ENCODE measurements at regions not wholly inside any gene's neighbourhood (a gene's known extent, or its start where the extent isn't known, plus 50 kb on each side); places are given as distances from the start of the nearest gene placed in this dataset.
"Not testable (repeated sequence)": the region's sequence is repeated elsewhere in the genome, so short reads cannot be mapped to it uniquely, and the experiment has no call there.

- TF ChIP-seq CTCF (IDR thresholded peaks at IDR 0.05): no peak
- ChIA-PET CTCF (interaction anchor here (1.0 to 2.3 kb wide), 3 partner anchors 10 to 254 kb away, joined by 3 to 8 read pairs (median 3); no protein-coding TSS in a partner anchor), POLR2A (no interaction called here)
- DNase-seq (no peak), ATAC-seq (ENCODE audit: low read depth) (peak; percentile 31)
- H3K27ac Mint-ChIP-seq: no peak overlapping the region
- peaks cover 34% of the 10 kb centered on the region for H3K4me1 Mint-ChIP-seq
- H3K36me3 Mint-ChIP-seq (ENCODE audit: low read depth): no peaks in the 10 kb centered on the region
- intact Hi-C loops (cut with micrococcal nuclease): no loop called here
- no peak overlapping the region for H3K4me3 Mint-ChIP-seq
- H3K27me3 Mint-ChIP-seq: peaks cover 1% of the 10 kb centered on the region
- no peaks in the 10 kb centered on the region for H3K9me3 Mint-ChIP-seq
These were observed 78.0 kb upstream of the ELOVL5 start for GRCh38 chr6:53426667-53427270.

- no peak overlapping the region for H3K4me3 Mint-ChIP-seq
- peaks cover 1% of the 10 kb centered on the region for H3K27me3 Mint-ChIP-seq
- peaks cover 37% of the 10 kb centered on the region for H3K4me1 Mint-ChIP-seq
- H3K9me3 Mint-ChIP-seq: no peaks in the 10 kb centered on the region
- ATAC-seq (ENCODE audit: low read depth): no peak
- H3K36me3 Mint-ChIP-seq (ENCODE audit: low read depth): no peaks in the 10 kb centered on the region
- POLR2A ChIA-PET: no interaction called here
- no peak for TF ChIP-seq CTCF (IDR thresholded peaks at IDR 0.05)
- no peak overlapping the region for H3K27ac Mint-ChIP-seq
- CTCF ChIA-PET: interaction anchor here (1.0 to 2.3 kb wide), 2 partner anchors 10 to 58 kb away, joined by 3 to 8 read pairs; no protein-coding TSS in a partner anchor
- no peak for DNase-seq
- intact Hi-C loops (cut with micrococcal nuclease): no loop called here
These were observed 77.4 kb upstream of the ELOVL5 start for GRCh38 chr6:53426117-53426516.

- POLR2A ChIA-PET: interaction anchor here (0.5 kb wide), 1 partner anchor 59 kb away, joined by 3 read pairs; no protein-coding TSS in a partner anchor
- DNase-seq: no peak
- CTCF ChIA-PET: no interaction called here
- H3K27me3 Mint-ChIP-seq: peaks cover 1% of the 10 kb centered on the region
- no peak for TF ChIP-seq CTCF (IDR thresholded peaks at IDR 0.05)
- H3K4me1 Mint-ChIP-seq: peaks cover 37% of the 10 kb centered on the region
- H3K9me3 Mint-ChIP-seq: no peaks in the 10 kb centered on the region
- intact Hi-C loops (cut with micrococcal nuclease): no loop called here
- H3K36me3 Mint-ChIP-seq (ENCODE audit: low read depth): no peaks in the 10 kb centered on the region
- H3K4me3 Mint-ChIP-seq: no peak overlapping the region
- no peak for ATAC-seq (ENCODE audit: low read depth)
- H3K27ac Mint-ChIP-seq: no peak overlapping the region
These were observed 76.4 kb upstream of the ELOVL5 start for GRCh38 chr6:53424976-53425718.

GRCh38 chr6:53424300-53424699 lies 75.5 kb upstream of the ELOVL5 start:
- CTCF ChIA-PET: no interaction called here
- H3K4me3 Mint-ChIP-seq: no peak overlapping the region
- DNase-seq: no peak
- no peaks in the 10 kb centered on the region for H3K36me3 Mint-ChIP-seq (ENCODE audit: low read depth)
- intact Hi-C loops (cut with micrococcal nuclease): no loop called here
- TF ChIP-seq CTCF (IDR thresholded peaks at IDR 0.05): no peak
- ATAC-seq (ENCODE audit: low read depth): no peak
- no peak overlapping the region for H3K27ac Mint-ChIP-seq
- H3K4me1 Mint-ChIP-seq: peaks cover 33% of the 10 kb centered on the region
- H3K27me3 Mint-ChIP-seq: peaks cover 1% of the 10 kb centered on the region
- POLR2A ChIA-PET: interaction anchor here (0.8 kb wide), 1 partner anchor 150 kb away, joined by 6 read pairs; no protein-coding TSS in a partner anchor
- H3K9me3 Mint-ChIP-seq: no peaks in the 10 kb centered on the region

GRCh38 chr6:53423560-53423959 lies 74.8 kb upstream of the ELOVL5 start:
- CTCF ChIA-PET; DNase-seq; H3K36me3 Mint-ChIP-seq (ENCODE audit: low read depth); H3K27ac Mint-ChIP-seq; intact Hi-C loops (cut with micrococcal nuclease); ATAC-seq (ENCODE audit: low read depth); H3K27me3 Mint-ChIP-seq; H3K9me3 Mint-ChIP-seq; H3K4me3 Mint-ChIP-seq: not testable (repeated sequence)
- H3K4me1 Mint-ChIP-seq: peaks cover 28% of the 10 kb centered on the region
- POLR2A ChIA-PET: interaction anchor here (0.8 kb wide), 1 partner anchor 149 kb away, joined by 6 read pairs; no protein-coding TSS in a partner anchor
